A549 (cell line): ENCODE measurements at regions not wholly inside any gene's neighbourhood (a gene's known extent, or its start where the extent isn't known, plus 50 kb on each side); places are given as distances from the start of the nearest gene placed in this dataset.
"Not testable (repeated sequence)": the region's sequence is repeated elsewhere in the genome, so short reads cannot be mapped to it uniquely, and the experiment has no call there.

ENCODE experiments used
- ATAC-seq, 2 experiments: fragments of 200-7000 bp in 1 of 2; fragments of >200 bp in 1 of 2; cut with Nextera tagmentation in 1 of 2; cut with Tn5 transposase in 1 of 2; 3 replicates each; pipeline versions ENCODE4 v1.8.0 to v1.9.1; 2018 to 2020; ENCODE audit warnings: mild to moderate bottlenecking in 1 of 2, moderate library complexity in 1 of 2
- CTCF ChIA-PET: fragments of 300-600 bp; sonication (Branson Sonifier 250); formaldehyde crosslinking; extraction: SDS; loops from one replicate; lab custom pipeline; 2021; ENCODE audit warnings: antibody characterized with exemption, inconsistent platforms; lab: Yijun Ruan, JAX
- POLR2A ChIA-PET: fragments of 350-600 bp; formaldehyde crosslinking; extraction: SDS; loops from one replicate; lab custom pipeline; 2021; ENCODE audit warnings: antibody characterized with exemption, inconsistent platforms; lab: Yijun Ruan, JAX
- DNase-seq, 2 experiments: peaks; one replicate each; pipeline versions ENCODE4 v3.0.0 to v3.0.0-alpha.2; 2011 to 2016; ENCODE audit warnings: low read depth in 1 of 2, low spot score in 1 of 2
- FAIRE-seq: peaks from 2 replicates; lab custom pipeline; 2011; peaks lifted over from hg19 to GRCh38; lab: Jason Lieb, UNC
- H3K27ac ChIP-seq, 2 experiments: fragments of >200 bp; sonication (Bioruptor Twin); formaldehyde crosslinking; 3 replicates each; pipeline ENCODE4 v1.5.1; 2016 to 2017
- H3K4me1 ChIP-seq: fragments of >200 bp; sonication (Bioruptor Twin); formaldehyde crosslinking; 3 replicates; pipeline ENCODE4 v1.6.1; 2016
- H3K4me2 ChIP-seq: fragments of >200 bp; sonication (Bioruptor Twin); formaldehyde crosslinking; 3 replicates; pipeline ENCODE4 v1.6.1; 2016
- H3K4me3 ChIP-seq: fragments of >200 bp; sonication (Bioruptor Twin); formaldehyde crosslinking; 3 replicates; pipeline ENCODE4 v1.5.1; 2016
- H3K9me3 ChIP-seq: fragments of >200 bp; sonication (Bioruptor Twin); formaldehyde crosslinking; 3 replicates; pipeline ENCODE4 v1.6.1; 2016
- BCL3 ChIP-seq: fragments of >200 bp; sonication (Bioruptor Twin); formaldehyde crosslinking; IDR thresholded peaks from 3 replicates; pipeline ENCODE4 v1.6.1; 2016
- CHD2 ChIP-seq: fragments of 150-350 bp; IDR thresholded peaks from 2 replicates; pipeline ENCODE4 v1.6.1; 2014; ENCODE audit warnings: low read length; ENCODE audit not compliant: partially characterized antibody
- EHF ChIP-seq: fragments of 250-450 bp; sonication (Bioruptor Pico); IDR thresholded peaks from 2 replicates; pipeline ENCODE4 v1.5.0; 2020; ENCODE audit warnings: mild to moderate bottlenecking
- FOSB ChIP-seq: fragments of 250-450 bp; sonication (Bioruptor Pico); IDR thresholded peaks from 2 replicates; pipeline ENCODE4 v1.5.0; 2020; ENCODE audit warnings: mild to moderate bottlenecking, moderate library complexity
- GATA3 ChIP-seq: IDR thresholded peaks from 2 replicates; pipeline ENCODE4 v1.6.1; 2012; ENCODE audit warnings: borderline replicate concordance
- HOXB13 ChIP-seq: fragments of 250-450 bp; sonication (Bioruptor Pico); IDR thresholded peaks from 2 replicates; pipeline ENCODE4 v1.5.0; 2020; ENCODE audit warnings: low read depth, mild to moderate bottlenecking, moderate library complexity
- HOXB5 ChIP-seq: fragments of 250-450 bp; sonication (Bioruptor Pico); IDR thresholded peaks from 2 replicates; pipeline ENCODE4 v1.5.0; 2020; ENCODE audit warnings: mild to moderate bottlenecking, moderate library complexity
- JUNB ChIP-seq: fragments of >200 bp; sonication (Bioruptor Twin); formaldehyde crosslinking; IDR thresholded peaks from 2 replicates; pipeline ENCODE4 v1.6.1; 2016
- KDM1A ChIP-seq: fragments of 200-600 bp; sonication (generic); IDR thresholded peaks from 2 replicates; pipeline ENCODE4 v1.6.1; 2016; ENCODE audit warnings: low read depth, mild to moderate bottlenecking
- KDM5A ChIP-seq: fragments of 200-600 bp; sonication (generic); IDR thresholded peaks from 2 replicates; pipeline ENCODE4 v1.6.1; 2016; ENCODE audit warnings: antibody characterized with exemption, mild to moderate bottlenecking
- MAFK ChIP-seq: fragments of 450-650 bp; IDR thresholded peaks from 2 replicates; pipeline ENCODE4 v1.6.1; 2014; ENCODE audit not compliant: partially characterized antibody
- MAZ ChIP-seq: fragments of 150-350 bp; IDR thresholded peaks from 2 replicates; pipeline ENCODE4 v1.6.1; 2014; ENCODE audit warnings: antibody characterized with exemption, low read depth, low read length, borderline replicate concordance
- MYC ChIP-seq: IDR thresholded peaks from 2 replicates; pipeline ENCODE4 v1.6.1; 2012; ENCODE audit warnings: mild to moderate bottlenecking, inconsistent platforms, low read length, improper control_type of control experiment, borderline replicate concordance
- NFE2L2 ChIP-seq: fragments of 150-350 bp; conservative IDR thresholded peaks from 2 replicates; pipeline ENCODE4 v1.6.1; 2014; ENCODE audit warnings: low read length
- PBX3 ChIP-seq: IDR thresholded peaks from 2 replicates; pipeline ENCODE4 v1.6.1; 2012
- RARB ChIP-seq: fragments of 250-450 bp; sonication (Bioruptor Pico); IDR thresholded peaks from 2 replicates; pipeline ENCODE4 v1.8.0; 2021; ENCODE audit warnings: mild to moderate bottlenecking, moderate library complexity
- REST ChIP-seq: fragments of 200-600 bp; sonication (generic); IDR thresholded peaks from 2 replicates; pipeline ENCODE4 v1.6.1; 2016; ENCODE audit warnings: antibody characterized with exemption, mild to moderate bottlenecking, moderate library complexity
- RFX5 ChIP-seq: fragments of 450-650 bp; IDR thresholded peaks from 2 replicates; pipeline ENCODE4 v1.7.1; 2014; ENCODE audit warnings: antibody characterized with exemption, mild to moderate bottlenecking, moderate library complexity
- SREBF2 ChIP-seq: fragments of 450-650 bp; IDR thresholded peaks from 2 replicates; pipeline ENCODE4 v1.6.1; 2014; ENCODE audit warnings: mild to moderate bottlenecking, moderate library complexity
- TFCP2L1 ChIP-seq: fragments of 250-450 bp; sonication (Bioruptor Pico); IDR thresholded peaks from 2 replicates; pipeline ENCODE4 v1.5.0; 2021; ENCODE audit warnings: mild to moderate bottlenecking
- ZFP36 ChIP-seq: fragments of 450-650 bp; IDR thresholded peaks from 2 replicates; pipeline ENCODE4 v1.6.1; 2014; ENCODE audit warnings: borderline replicate concordance; ENCODE audit not compliant: partially characterized antibody
- WGBS: methylation state at CpG from one replicate; pipeline ENCODE4 v1.1.6; 2017; ENCODE audit errors: missing lambda C conversion rate; 5-methylcytosine and 5-hydroxymethylcytosine counted together
- TF ChIP-seq, protein P1 (sequence below): IDR thresholded peaks from 2 replicates; pipeline ENCODE4 v1.6.1; 2012

GRCh38 chr11:130561441-130561881 lies 113.0 kb downstream of the ADAMTS15 start:
- Histone ChIP-seq H3K4me2 (no peak overlapping the region), H3K4me1 (no peaks in the 10 kb centered on the region), H3K27ac (no peak overlapping the region), H3K4me3 (no peak overlapping the region), H3K9me3 (no peaks in the 10 kb centered on the region)
- WGBS: 78% methylated on average over 12 of the region's 12 CpGs
- FAIRE-seq: no peak
- TF ChIP-seq KDM1A (no peak), SREBF2 (no peak), HOXB13 (no peak), NFE2L2 (no peak), HOXB5 (CRISPR knock-in tag) (no peak)
- POLR2A ChIA-PET: no interaction called here
- DNase-seq: no peak
- CTCF ChIA-PET: no interaction called here
- ATAC-seq: no peak

DNA sequence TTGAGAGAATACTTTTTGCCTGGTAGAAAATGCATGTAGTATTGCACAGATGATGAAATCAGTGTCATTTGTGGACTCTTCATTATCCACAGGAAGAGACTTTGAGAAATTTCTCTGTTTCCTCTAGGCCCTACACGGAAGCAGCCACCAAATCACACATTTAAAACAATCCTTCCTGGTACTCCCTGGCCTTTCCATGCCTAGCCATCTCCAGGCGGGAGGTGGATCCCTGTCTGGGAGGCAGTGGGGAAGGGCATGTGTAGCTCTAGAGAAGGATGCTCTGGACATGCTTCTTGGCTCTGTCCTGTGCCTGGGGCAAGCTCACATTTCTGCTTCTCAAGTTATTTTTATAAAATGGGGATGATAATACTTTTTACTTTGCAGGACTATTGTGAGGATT lies 114.1 kb downstream of the ADAMTS15 start:
- ChIA-PET POLR2A (no interaction called here), CTCF (no interaction called here)
- 81% methylated on average over 1 of the region's 2 CpGs for WGBS
- ATAC-seq (no peak), DNase-seq (no peak), FAIRE-seq (no peak)
- no peaks in the 10 kb centered on the region for H3K9me3 ChIP-seq
- TF ChIP-seq HOXB13: no peak
- TF ChIP-seq KDM5A: no peak
- no peak for TF ChIP-seq MAZ
- no peak for TF ChIP-seq REST
- no peak for TF ChIP-seq ZFP36
- TF ChIP-seq FOSB: no peak
- TF ChIP-seq RFX5: no peak
- TF ChIP-seq TFCP2L1 (CRISPR knock-in tag): no peak
- TF ChIP-seq MYC: no peak
- no peak for TF ChIP-seq MAFK
- no peak for TF ChIP-seq CHD2
- TF ChIP-seq PBX3: no peak
- no peak for TF ChIP-seq EHF (CRISPR knock-in tag)
- TF ChIP-seq, protein P1, sequence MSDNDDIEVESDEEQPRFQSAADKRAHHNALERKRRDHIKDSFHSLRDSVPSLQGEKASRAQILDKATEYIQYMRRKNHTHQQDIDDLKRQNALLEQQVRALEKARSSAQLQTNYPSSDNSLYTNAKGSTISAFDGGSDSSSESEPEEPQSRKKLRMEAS: no peak
- TF ChIP-seq JUNB: no peak
- TF ChIP-seq BCL3: no peak
- no peak for TF ChIP-seq RARB (CRISPR knock-in tag)
- TF ChIP-seq GATA3: no peak
- H3K27ac ChIP-seq: no peak overlapping the region
- H3K4me3 ChIP-seq: no peak overlapping the region
- H3K4me1 ChIP-seq: no peaks in the 10 kb centered on the region
- H3K4me2 ChIP-seq: no peak overlapping the region

DNA sequence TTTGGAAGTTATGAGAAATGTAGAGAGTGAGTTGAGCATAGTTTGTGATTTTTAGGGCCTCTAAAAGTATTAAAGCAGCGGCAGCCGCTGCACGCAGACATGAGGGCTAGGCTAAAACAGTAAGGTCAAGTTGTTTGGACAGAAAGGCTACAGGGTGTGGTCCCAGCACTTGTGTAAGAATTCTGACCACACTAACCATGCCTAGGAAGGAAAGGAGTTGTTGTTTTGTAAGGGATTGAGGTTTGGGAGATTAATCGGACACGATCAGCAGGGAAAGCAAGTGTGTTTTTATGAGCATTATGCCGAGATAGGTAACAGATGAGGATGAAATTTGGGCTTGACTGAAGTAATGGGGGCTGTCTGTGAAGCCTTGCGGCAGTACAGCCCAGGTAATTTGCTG lies 117.9 kb downstream of the ADAMTS15 start:
- DNase-seq, ATAC-seq, H3K27ac ChIP-seq, H3K9me3 ChIP-seq, H3K4me2 ChIP-seq, H3K4me1 ChIP-seq, POLR2A ChIA-PET, H3K4me3 ChIP-seq, CTCF ChIA-PET, FAIRE-seq: not testable (repeated sequence)
- WGBS: 91% methylated on average over 7 of the region's 7 CpGs
